Activated naive CD4-positive, alpha-beta T cell treated with anti-CD3 and anti-CD28 coated beads, Interleukin-2, amount 50 U/mL, for 72 hours (primary cell): ENCODE measurements at regions not wholly inside any gene's neighbourhood (a gene's known extent, or its start where the extent isn't known, plus 50 kb on each side); places are given as distances from the start of the nearest gene placed in this dataset.

Experiments
- ATAC-seq, 2 donors: fragments of 150-1000 bp; cut with Tn5 transposase; 2 replicates each; pipeline ENCODE4 v1.10.0; 2021; ENCODE audit warnings: mild to moderate bottlenecking in 2 of 2, moderate library complexity in 2 of 2
- DNase-seq, 2 donors: peaks; one replicate each; pipeline ENCODE4 v3.0.0; 2021 to 2022; ENCODE audit warnings: low spot score in 2 of 2
- H3K27ac Mint-ChIP-seq, 2 donors: one replicate each; pipeline ENCODE4 v1.8.0; 2022; ENCODE audit warnings: mild to moderate bottlenecking in 2 of 2, mixed read lengths in 2 of 2
- H3K36me3 Mint-ChIP-seq, 2 donors: one replicate each; pipeline ENCODE4 v1.8.0; 2022; ENCODE audit warnings: mixed read lengths in 2 of 2
- H3K9me3 Mint-ChIP-seq, 2 donors: one replicate each; pipeline ENCODE4 v1.8.0; 2022; ENCODE audit warnings: mixed read lengths in 2 of 2

- peak overlapping the region; percentile 79 to 87 for H3K27ac Mint-ChIP-seq
- peaks cover 0 to 4% of the 10 kb centered on the region in 2 donors for H3K9me3 Mint-ChIP-seq
- peak; percentile 83 to 88 for ATAC-seq
- peak; percentile 64 to 73 for DNase-seq
- peaks cover 0 to 20% of the 10 kb centered on the region in 2 donors for H3K36me3 Mint-ChIP-seq
Measured at GRCh38 chr14:65302571-65303189, 109.8 kb upstream of the FUT8 start.

- H3K9me3 Mint-ChIP-seq, result no peaks in the 10 kb centered on the region
- peak overlapping the region; percentile 79 to 87 for H3K27ac Mint-ChIP-seq
- peaks cover 0 to 20% of the 10 kb centered on the region in 2 donors for H3K36me3 Mint-ChIP-seq
- ATAC-seq (peak; percentile 11 to 48), DNase-seq (peak in 1 of 2 donors; percentile 60)
Measured at GRCh38 chr14:65303190-65303898, 109.2 kb upstream of the FUT8 start.

GRCh38 chr14:65303899-65304222 lies 108.7 kb upstream of the FUT8 start:
- no peak for ATAC-seq

GRCh38 chr14:65304239-65304638 lies 108.3 kb upstream of the FUT8 start:
- no peak for DNase-seq
- peak overlapping the region; percentile 87 to 89 for H3K27ac Mint-ChIP-seq
- ATAC-seq, result no peak
- no peaks in the 10 kb centered on the region for H3K9me3 Mint-ChIP-seq
- peaks cover 0 to 19% of the 10 kb centered on the region in 2 donors for H3K36me3 Mint-ChIP-seq

More at GRCh38 chr14:65303899-65304222, 108.7 kb upstream of the FUT8 start:
- Mint-ChIP-seq H3K27ac (peak overlapping the region; percentile 87 to 89), H3K9me3 (no peaks in the 10 kb centered on the region), H3K36me3 (peaks cover 0 to 19% of the 10 kb centered on the region in 2 donors)
- no peak for DNase-seq

- ATAC-seq (peak in 1 of 2 donors; percentile 24), DNase-seq (no peak)
- peak overlapping the region; percentile 87 to 89 for H3K27ac Mint-ChIP-seq
- H3K36me3 Mint-ChIP-seq, result peaks cover 0 to 19% of the 10 kb centered on the region in 2 donors
- no peaks in the 10 kb centered on the region for H3K9me3 Mint-ChIP-seq
Measured at GRCh38 chr14:65304963-65305362, 107.6 kb upstream of the FUT8 start.

- H3K36me3 Mint-ChIP-seq, result peaks cover 0 to 19% of the 10 kb centered on the region in 2 donors
- H3K9me3 Mint-ChIP-seq, result peaks cover 0 to 4% of the 10 kb centered on the region in 2 donors
- DNase-seq (no peak), ATAC-seq (no peak)
- no peak overlapping the region for H3K27ac Mint-ChIP-seq
Measured at GRCh38 chr14:65308536-65308935, 104.0 kb upstream of the FUT8 start.

GRCh38 chr14:65310568-65310967 lies 102.0 kb upstream of the FUT8 start:
- ATAC-seq, result no peak
- Mint-ChIP-seq H3K36me3 (peaks cover 0 to 11% of the 10 kb centered on the region in 2 donors), H3K9me3 (peaks cover 0 to 4% of the 10 kb centered on the region in 2 donors), H3K27ac (no peak overlapping the region)
- no peak for DNase-seq

- ATAC-seq, result no peak
- Mint-ChIP-seq H3K27ac (no peak overlapping the region), H3K36me3 (peaks cover 0 to 20% of the 10 kb centered on the region in 2 donors), H3K9me3 (peaks cover 0 to 13% of the 10 kb centered on the region in 2 donors)
- DNase-seq, result no peak
Measured at GRCh38 chr14:65312859-65313258, 99.7 kb upstream of the FUT8 start.

GRCh38 chr14:65318636-65319506 lies 93.7 kb upstream of the FUT8 start:
- H3K27ac Mint-ChIP-seq, result no peak overlapping the region
- DNase-seq (no peak), ATAC-seq (no peak)
- H3K9me3 Mint-ChIP-seq, result peaks cover 0 to 14% of the 10 kb centered on the region in 2 donors
- peaks cover 0 to 25% of the 10 kb centered on the region in 2 donors for H3K36me3 Mint-ChIP-seq

GRCh38 chr14:65320661-65321308 lies 91.7 kb upstream of the FUT8 start:
- peak; percentile 30 to 56 for ATAC-seq
- H3K9me3 Mint-ChIP-seq, result peaks cover 0 to 14% of the 10 kb centered on the region in 2 donors
- H3K36me3 Mint-ChIP-seq, result peaks cover 0 to 28% of the 10 kb centered on the region in 2 donors
- no peak for DNase-seq
- peak overlapping the region; percentile 76 to 95 for H3K27ac Mint-ChIP-seq

GRCh38 chr14:65321370-65321875 lies 91.1 kb upstream of the FUT8 start:
- ATAC-seq (peak; percentile 63 to 91), DNase-seq (no peak)
- Mint-ChIP-seq H3K9me3 (peaks cover 0 to 14% of the 10 kb centered on the region in 2 donors), H3K27ac (peak overlapping the region; percentile 76 to 95), H3K36me3 (peaks cover 0 to 23% of the 10 kb centered on the region in 2 donors)

GRCh38 chr14:65329481-65329880 lies 83.0 kb upstream of the FUT8 start:
- DNase-seq (no peak), ATAC-seq (no peak)
- H3K36me3 Mint-ChIP-seq, result peaks cover 5 to 22% of the 10 kb centered on the region in 2 donors
- peaks cover 4% of the 10 kb centered on the region in 2 donors for H3K9me3 Mint-ChIP-seq
- no peak overlapping the region for H3K27ac Mint-ChIP-seq

GRCh38 chr14:65329911-65330310 lies 82.6 kb upstream of the FUT8 start:
- H3K27ac Mint-ChIP-seq, result no peak overlapping the region

GRCh38 chr14:65330416-65330815 lies 82.1 kb upstream of the FUT8 start:
- ATAC-seq, result no peak
- H3K36me3 Mint-ChIP-seq, result peaks cover 5 to 26% of the 10 kb centered on the region in 2 donors
- no peak overlapping the region for H3K27ac Mint-ChIP-seq
- peaks cover 4% of the 10 kb centered on the region in 2 donors for H3K9me3 Mint-ChIP-seq
- no peak for DNase-seq

More at GRCh38 chr14:65329911-65330310, 82.6 kb upstream of the FUT8 start:
- ATAC-seq (no peak), DNase-seq (no peak)
- Mint-ChIP-seq H3K36me3 (peaks cover 5 to 26% of the 10 kb centered on the region in 2 donors), H3K9me3 (peaks cover 4% of the 10 kb centered on the region in 2 donors)

- DNase-seq (no peak), ATAC-seq (no peak)
- H3K9me3 Mint-ChIP-seq, result peaks cover 4 to 8% of the 10 kb centered on the region in 2 donors
- H3K27ac Mint-ChIP-seq, result no peak overlapping the region
- peaks cover 10 to 30% of the 10 kb centered on the region in 2 donors for H3K36me3 Mint-ChIP-seq
Measured at GRCh38 chr14:65331652-65332051, 80.9 kb upstream of the FUT8 start.
